ENCODE measurements at regions not wholly inside any gene's neighbourhood (a gene's known extent, or its start where the extent isn't known, plus 50 kb on each side); places are given as distances from the start of the nearest gene placed in this dataset.

DNA sequence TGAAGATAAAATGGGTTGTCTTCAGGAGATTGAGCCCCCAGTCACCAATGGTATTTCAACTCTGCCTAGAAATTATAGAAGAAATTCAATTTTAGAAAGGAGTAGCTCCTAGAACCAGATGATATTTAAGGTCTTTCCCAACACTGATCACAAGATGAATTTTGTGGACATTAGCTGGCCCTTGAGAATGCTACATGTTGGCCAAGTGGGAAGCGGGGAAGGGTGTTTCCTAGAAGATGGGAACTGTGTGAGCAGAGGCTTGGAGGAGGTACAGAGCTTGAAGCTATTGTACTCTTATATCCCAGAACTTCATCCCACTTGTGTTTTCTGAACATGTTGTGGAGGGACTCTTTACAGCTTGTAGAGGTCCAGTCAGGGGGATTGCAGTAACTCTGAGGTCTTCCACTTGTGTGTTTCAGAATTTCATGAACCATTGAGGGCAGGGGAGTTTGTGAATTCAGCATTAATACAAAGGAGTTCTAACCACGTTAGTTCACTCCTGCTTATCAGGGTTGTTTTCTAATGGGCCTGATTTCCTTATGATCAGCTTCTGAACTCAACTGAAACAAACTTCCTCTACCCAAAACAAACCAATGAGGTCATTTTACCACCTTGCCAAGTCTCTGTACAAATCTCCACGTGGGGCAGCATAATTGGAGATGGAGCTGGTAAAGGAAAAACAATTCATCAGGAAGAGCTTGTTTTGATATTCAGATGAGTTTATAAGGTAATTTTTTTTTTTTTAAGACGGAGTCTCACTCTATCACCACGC lies 152.6 kb upstream of the TPM1 start:
- no peak for DNase-seq
- Mint-ChIP-seq H3K36me3 (ENCODE audit: low read depth) (no peaks in the 10 kb centered on the region), H3K9me3 (no peaks in the 10 kb centered on the region), H3K4me1 (peaks cover 61% of the 10 kb centered on the region), H3K4me3 (no peak overlapping the region), H3K27ac (peak overlapping the region; percentile 69), H3K27me3 (ENCODE audit: low read depth, poor library complexity) (peaks cover 8% of the 10 kb centered on the region)
- TF ChIP-seq, protein P1, sequence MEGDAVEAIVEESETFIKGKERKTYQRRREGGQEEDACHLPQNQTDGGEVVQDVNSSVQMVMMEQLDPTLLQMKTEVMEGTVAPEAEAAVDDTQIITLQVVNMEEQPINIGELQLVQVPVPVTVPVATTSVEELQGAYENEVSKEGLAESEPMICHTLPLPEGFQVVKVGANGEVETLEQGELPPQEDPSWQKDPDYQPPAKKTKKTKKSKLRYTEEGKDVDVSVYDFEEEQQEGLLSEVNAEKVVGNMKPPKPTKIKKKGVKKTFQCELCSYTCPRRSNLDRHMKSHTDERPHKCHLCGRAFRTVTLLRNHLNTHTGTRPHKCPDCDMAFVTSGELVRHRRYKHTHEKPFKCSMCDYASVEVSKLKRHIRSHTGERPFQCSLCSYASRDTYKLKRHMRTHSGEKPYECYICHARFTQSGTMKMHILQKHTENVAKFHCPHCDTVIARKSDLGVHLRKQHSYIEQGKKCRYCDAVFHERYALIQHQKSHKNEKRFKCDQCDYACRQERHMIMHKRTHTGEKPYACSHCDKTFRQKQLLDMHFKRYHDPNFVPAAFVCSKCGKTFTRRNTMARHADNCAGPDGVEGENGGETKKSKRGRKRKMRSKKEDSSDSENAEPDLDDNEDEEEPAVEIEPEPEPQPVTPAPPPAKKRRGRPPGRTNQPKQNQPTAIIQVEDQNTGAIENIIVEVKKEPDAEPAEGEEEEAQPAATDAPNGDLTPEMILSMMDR (IDR thresholded peaks at IDR 0.05), result no peak

DNA sequence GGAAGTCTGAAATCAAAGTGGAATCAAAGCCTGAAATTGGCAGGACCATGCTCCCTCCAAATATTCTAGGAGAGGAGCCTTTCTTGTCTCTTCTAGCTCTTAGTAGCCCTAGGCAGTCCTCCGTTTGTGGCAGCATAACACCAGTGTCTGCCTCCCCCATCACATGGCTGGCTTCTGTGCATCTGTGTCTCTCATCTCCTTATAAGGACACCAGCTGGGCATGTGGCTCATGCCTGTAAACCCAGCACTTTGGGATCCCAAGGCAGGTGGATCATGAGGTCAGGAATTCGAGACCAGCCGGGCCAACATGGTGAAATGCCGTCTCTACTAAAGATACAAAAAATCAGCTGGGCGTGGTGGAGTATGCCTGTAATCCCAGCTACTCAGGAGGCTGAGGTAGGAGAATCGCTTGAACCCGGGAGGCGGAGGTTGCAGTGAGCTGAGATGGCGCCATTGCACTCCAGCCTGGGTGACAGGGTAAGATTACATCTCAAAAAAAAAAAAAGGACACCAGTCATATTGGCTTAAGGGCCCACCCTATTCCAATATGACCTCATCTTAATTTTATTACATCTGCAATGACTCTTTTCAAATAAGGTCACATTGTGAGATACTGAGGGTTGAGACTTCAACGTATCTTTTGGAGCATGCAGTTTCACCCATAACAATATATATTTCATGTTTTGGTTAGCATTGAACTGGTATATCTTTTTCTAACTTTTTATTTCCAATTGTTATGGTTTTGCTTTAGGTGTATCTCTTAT lies 148.0 kb upstream of the TPM1 start:
- H3K4me1 Mint-ChIP-seq, result peaks cover 46% of the 10 kb centered on the region
- no peak overlapping the region for H3K4me3 Mint-ChIP-seq
- no peaks in the 10 kb centered on the region for H3K36me3 Mint-ChIP-seq (ENCODE audit: low read depth)
- H3K9me3 Mint-ChIP-seq, result no peaks in the 10 kb centered on the region
- TF ChIP-seq, protein P1 (IDR thresholded peaks at IDR 0.05), result no peak
- no peaks in the 10 kb centered on the region for H3K27me3 Mint-ChIP-seq (ENCODE audit: low read depth, poor library complexity)
- no peak for DNase-seq
- peak overlapping the region; percentile 81 for H3K27ac Mint-ChIP-seq

DNA sequence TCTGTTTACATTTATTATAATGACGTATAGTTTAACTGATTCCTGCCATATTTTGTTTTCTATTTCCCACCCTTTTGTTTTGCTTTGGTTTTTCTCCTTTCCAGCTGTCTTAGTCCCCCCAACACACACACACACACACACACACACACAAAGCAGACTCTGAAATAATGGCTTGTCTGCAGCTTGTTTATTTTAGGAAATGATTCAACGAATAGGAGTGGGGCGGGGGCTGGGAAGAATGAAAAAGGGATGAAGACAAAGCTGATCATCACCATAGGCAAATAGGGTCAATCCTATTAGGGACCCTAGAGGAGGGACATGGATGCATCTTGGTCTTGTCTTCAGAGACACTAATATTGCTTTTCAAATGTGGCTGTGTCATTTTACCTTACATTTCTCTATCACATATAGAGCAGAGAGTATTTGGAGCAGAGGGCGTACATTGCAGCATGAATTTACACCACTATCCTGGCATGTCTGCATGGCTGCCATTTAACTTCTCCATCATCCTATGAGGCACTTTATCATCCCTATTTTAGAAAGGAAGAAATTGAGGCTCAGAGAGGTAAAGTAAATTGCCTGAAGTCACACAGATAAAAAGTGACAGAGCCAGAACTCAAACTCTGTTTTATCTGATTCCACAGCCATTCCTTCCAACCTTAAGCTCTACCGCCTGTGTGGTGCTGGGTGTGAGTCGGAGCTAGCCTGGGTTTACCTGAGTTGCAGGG lies 147.2 kb upstream of the TPM1 start:
- H3K4me1 Mint-ChIP-seq, result peaks cover 40% of the 10 kb centered on the region
- no peaks in the 10 kb centered on the region for H3K27me3 Mint-ChIP-seq (ENCODE audit: low read depth, poor library complexity)
- TF ChIP-seq, protein P1 (IDR thresholded peaks at IDR 0.05), result no peak
- H3K9me3 Mint-ChIP-seq, result no peaks in the 10 kb centered on the region
- peak overlapping the region; percentile 73 for H3K27ac Mint-ChIP-seq
- H3K36me3 Mint-ChIP-seq (ENCODE audit: low read depth), result no peaks in the 10 kb centered on the region
- no peak overlapping the region for H3K4me3 Mint-ChIP-seq
- DNase-seq, result no peak

DNA sequence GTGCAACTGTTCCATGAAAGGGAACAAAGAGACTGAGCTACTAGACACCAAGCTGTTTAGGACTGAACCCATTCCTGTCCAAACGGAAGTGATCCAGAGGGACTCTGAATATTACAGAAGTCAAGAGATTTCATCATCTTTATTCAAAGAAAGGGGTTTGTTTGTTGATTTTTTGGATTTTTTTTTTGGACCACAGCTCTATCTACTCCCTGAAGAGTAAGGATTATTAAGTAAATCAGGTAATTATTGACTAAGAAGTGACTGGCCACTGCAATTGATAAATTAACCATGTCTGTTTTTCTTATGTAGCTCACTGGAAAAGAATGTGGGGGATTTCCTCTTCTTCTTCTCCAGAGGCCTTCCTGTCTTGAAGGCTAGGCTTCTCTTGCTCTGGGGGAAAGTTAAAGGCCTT lies 146.6 kb upstream of the TPM1 start:
- H3K4me3 Mint-ChIP-seq, result no peak overlapping the region
- no peaks in the 10 kb centered on the region for H3K27me3 Mint-ChIP-seq (ENCODE audit: low read depth, poor library complexity)
- H3K27ac Mint-ChIP-seq, result peak overlapping the region; percentile 73
- no peak for DNase-seq
- TF ChIP-seq, protein P1 (IDR thresholded peaks at IDR 0.05), result no peak
- no peaks in the 10 kb centered on the region for H3K36me3 Mint-ChIP-seq (ENCODE audit: low read depth)
- no peaks in the 10 kb centered on the region for H3K9me3 Mint-ChIP-seq
- H3K4me1 Mint-ChIP-seq, result peaks cover 46% of the 10 kb centered on the region

DNA sequence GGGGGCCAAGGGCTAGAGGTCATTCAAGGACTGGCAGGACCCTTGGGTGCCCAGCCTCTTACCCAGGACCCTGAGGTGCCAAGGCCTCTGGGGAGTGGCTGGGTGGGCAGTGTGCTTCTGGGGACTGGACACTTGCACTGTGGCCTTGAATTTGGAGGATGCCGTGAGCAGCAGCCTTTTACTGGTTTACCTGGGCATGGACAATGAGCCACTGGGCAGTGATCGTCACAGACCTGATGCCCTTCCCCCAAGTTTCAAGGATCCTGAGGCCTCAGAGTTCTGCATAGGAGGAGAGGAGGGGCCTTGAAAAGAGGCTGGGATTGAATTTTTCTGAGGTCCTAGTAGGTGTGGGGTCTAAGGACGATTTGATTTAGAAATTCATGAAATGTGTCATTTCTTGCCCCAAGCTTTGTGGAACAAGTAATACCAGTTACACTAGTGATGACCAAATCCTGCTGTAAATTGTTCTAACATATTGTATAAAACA lies 146.1 kb upstream of the TPM1 start:
- H3K27ac Mint-ChIP-seq, result peak overlapping the region; percentile 73
- H3K36me3 Mint-ChIP-seq (ENCODE audit: low read depth), result no peaks in the 10 kb centered on the region
- peaks cover 51% of the 10 kb centered on the region for H3K4me1 Mint-ChIP-seq
- no peak overlapping the region for H3K4me3 Mint-ChIP-seq
- no peak for DNase-seq
- no peaks in the 10 kb centered on the region for H3K27me3 Mint-ChIP-seq (ENCODE audit: low read depth, poor library complexity)
- no peaks in the 10 kb centered on the region for H3K9me3 Mint-ChIP-seq
- TF ChIP-seq, protein P1 (IDR thresholded peaks at IDR 0.05), result no peak
